Dedifferentiated amniotic fluid mesenchymal stem cell (primary cell): ENCODE measurements at regions not wholly inside any gene's neighbourhood (a gene's known extent, or its start where the extent isn't known, plus 50 kb on each side); places are given as distances from the start of the nearest gene placed in this dataset.
A peak's percentile ranks its signal among the peaks of the same experiment; 100 is the strongest.

Experiments used
- DNase-seq: peaks from one replicate; pipeline ENCODE4 v3.0.0-alpha.2; 2016; ENCODE audit errors: extremely low spot score

DNA sequence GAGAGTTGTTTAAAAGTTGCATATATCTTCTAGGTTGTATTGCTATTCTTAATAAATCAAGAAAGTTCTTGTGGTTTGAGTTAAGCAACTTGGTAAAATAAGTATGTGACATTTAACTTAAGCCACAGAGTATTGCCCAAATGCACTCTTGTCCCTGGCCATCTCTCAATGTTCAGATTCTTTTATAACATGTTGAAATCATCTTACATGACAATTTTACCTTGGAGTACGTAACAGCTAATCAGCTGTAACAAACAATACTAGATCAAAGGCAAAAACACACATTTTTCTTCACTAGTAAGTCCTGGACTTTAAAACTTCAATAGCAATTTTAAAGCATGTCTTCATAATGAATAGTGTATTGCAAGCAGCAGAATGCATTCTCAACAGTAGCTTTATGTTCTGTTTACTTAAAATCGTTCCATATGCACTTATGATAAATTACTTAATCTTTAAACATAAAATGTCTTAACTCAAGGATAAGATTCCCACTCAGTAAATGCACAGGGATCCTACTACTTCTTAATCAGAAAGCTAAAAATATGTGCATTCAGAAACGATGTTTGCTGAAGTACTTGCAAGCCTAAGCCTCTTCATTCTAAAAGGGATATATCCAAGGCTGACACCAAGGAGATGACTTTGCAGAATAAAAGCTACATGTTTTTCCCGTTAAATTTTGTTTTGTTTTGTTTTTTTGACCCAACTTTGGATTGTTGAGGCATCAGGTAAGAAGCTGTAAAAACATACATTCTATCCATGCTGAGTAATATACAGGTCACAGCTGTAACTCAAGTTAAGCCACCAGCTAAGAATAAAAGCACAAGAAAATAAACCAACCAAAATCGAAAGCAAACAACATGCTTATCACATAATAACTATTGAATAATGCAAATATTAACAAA, 86.1 kb upstream of the NFIB start:
- DNase-seq: no peak

GRCh38 chr9:14398473-14398872, 84.5 kb upstream of the NFIB start:
- no peak for DNase-seq

- DNase-seq: no peak
These were observed 82.2 kb upstream of the NFIB start for GRCh38 chr9:14396171-14396570.

GRCh38 chr9:14395317-14396082, 81.6 kb upstream of the NFIB start:
- no peak for DNase-seq

- DNase-seq: no peak
These were observed 79.5 kb upstream of the NFIB start for GRCh38 chr9:14393418-14393817.

- DNase-seq: no peak
These were observed 77.7 kb upstream of the NFIB start for GRCh38 chr9:14391620-14392019.

GRCh38 chr9:14389657-14390056, 75.7 kb upstream of the NFIB start:
- no peak for DNase-seq

DNA sequence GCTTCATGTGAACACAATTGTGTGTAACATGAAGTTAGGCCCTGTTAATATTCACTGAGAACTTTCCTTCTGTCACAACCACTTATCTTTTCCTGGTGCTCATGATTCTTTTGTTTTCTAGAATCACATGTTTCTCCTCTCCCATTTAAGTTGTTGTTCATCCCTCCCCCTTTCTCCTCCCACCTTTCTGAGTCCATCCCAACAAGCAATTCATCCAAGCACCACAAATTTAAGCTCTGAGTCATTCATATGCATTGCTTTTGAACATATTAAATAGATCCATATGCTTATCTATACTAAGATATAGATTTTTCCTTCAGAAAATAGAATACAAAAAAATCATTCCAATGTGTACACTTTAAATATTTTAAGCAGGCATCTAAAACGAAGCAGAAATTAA, 75.2 kb upstream of the NFIB start:
- DNase-seq: no peak

DNA sequence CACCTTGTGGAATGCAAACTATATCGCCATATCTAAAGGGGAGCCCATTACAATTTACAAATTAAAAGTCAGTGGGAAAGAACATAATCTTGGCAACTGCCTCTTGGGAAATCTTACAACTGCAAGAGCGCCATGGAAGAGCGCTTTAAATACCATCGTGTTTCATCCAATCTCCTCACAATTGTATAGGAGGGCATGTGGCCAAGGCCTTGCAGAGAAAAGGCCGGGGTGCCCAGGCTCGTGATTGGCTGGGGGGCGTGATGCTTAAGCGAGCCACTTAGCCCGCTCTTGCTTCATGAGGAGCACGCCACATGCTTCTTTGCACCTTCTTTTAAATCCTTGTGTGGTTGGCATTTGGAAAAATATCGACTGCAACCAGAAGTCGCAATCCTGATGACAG, 69.8 kb upstream of the NFIB start:
- no peak for DNase-seq

- no peak for DNase-seq
These were observed 69.4 kb upstream of the NFIB start for GRCh38 chr9:14383294-14383693.

DNA sequence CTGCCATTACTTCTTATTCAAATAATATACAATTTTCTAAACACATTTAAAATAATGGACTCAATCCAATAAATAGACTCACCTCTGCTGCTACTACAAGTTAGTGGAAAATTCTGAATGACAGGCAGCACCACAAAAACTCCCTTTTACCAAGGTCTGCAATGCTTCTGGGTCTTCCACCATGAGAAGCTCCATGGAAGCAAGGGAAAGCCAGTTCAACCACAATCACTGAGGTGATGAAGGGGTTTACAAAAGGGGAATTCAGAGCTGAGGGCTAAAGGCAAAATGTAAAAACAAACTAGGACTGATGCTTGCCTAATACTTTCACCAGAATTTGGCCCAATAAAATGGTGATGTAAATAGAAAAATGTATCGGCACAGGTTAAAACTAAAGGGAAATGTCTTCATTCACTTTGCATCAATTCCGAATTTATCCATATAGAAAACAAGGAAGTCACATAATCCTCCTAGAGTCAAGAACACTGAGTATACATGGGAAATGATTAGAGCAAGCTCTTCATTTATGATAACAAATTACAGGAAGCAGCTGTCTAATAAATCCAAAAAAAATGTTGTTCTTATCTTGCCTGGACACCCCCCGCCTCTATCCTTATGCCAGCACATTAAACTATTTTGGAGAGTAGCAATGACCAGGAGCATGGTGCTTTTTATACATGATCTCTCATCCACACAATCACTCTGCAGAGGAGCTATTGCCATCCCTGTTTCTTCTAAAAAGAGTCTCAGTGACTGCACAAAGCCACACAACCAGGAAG, 66.3 kb upstream of the NFIB start:
- no peak for DNase-seq

GRCh38 chr9:14379280-14379679, 65.3 kb upstream of the NFIB start:
- DNase-seq: no peak

DNA sequence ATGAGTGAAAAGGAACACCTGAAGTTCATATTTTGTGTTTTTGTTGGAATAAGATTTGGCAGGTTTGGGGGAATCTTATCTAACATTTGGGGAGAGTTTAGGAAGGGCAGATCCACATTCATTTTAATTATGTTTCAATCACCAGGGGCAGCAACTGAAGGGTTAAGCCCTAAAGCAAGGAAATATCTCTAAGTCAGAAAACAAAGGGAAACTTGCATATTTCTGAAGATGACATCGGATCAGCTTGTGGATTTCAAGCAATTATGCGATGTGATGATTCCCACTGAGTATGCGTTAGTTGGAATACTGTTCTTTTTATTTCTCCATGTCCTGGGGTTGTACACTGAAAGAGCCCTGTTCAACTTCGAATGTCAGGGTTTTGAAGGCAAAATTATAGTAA, 59.8 kb upstream of the NFIB start:
- DNase-seq: peak; percentile 57

GRCh38 chr9:14373336-14373666, 59.4 kb upstream of the NFIB start:
- DNase-seq: peak; percentile 54

DNA sequence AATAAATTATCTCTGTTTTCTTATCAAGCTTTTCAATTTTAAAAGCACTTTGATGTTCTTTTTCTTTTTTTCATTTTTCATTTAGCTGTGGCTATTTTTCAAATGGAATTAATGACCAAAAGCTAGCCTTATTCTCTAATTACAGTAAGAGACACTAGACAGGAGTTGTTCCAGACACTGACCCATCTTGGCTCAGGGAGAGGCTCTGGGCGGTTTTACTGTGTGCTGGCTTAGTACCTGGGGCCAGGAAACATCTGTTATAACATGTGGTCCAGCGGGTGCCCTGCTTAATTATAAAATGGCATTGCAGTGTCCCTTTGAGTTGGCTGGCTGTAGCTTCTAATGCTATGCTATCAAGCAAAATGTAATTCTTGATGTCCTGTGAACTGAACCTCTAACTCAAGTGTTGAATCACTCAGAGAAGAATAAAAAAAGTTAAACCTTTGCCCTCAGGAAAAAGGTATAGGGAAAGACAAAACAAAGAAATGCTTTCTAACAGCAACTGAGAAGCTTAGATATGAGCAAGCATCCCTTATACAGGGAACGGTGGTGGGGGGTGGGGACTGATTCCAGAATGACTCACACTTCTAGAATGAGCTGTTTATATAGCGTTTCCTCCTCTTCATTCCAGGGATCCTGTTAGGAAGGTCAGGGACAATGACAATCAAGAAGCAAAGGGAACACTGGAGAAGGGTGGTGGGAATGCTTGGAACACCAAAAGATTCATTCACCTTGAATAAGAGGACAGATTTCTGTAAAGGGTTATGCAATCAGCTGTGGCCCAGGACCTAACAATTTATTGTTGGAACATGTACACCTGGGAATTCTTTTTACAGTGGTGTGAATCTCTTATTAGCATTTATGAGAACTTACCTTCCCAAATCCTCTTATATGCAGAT, 58.7 kb upstream of the NFIB start:
- peak; percentile 50 for DNase-seq

GRCh38 chr9:14369011-14369410, 55.1 kb upstream of the NFIB start:
- DNase-seq: no peak

- peak; percentile 96 for DNase-seq
These were observed 52.1 kb upstream of the NFIB start for GRCh38 chr9:14366076-14366475.

GRCh38 chr9:14365670-14366069, 51.7 kb upstream of the NFIB start:
- no peak for DNase-seq
